Activated naive CD4-positive, alpha-beta T cell treated with anti-CD3 and anti-CD28 coated beads, Interleukin-2, amount 50 U/mL, for 72 hours (primary cell): ENCODE measurements at regions not wholly inside any gene's neighbourhood (a gene's known extent, or its start where the extent isn't known, plus 50 kb on each side); places are given as distances from the start of the nearest gene placed in this dataset.
"Not testable (repeated sequence)": the region's sequence is repeated elsewhere in the genome, so short reads cannot be mapped to it uniquely, and the experiment has no call there.

ENCODE experiments used
- ATAC-seq, 2 donors: fragments of 150-1000 bp; cut with Tn5 transposase; 2 replicates each; pipeline ENCODE4 v1.10.0; 2021; ENCODE audit warnings: mild to moderate bottlenecking in 2 of 2, moderate library complexity in 2 of 2
- DNase-seq, 2 donors: peaks; one replicate each; pipeline ENCODE4 v3.0.0; 2021 to 2022; ENCODE audit warnings: low spot score in 2 of 2
- H3K27ac Mint-ChIP-seq, 2 donors: one replicate each; pipeline ENCODE4 v1.8.0; 2022; ENCODE audit warnings: mild to moderate bottlenecking in 2 of 2, mixed read lengths in 2 of 2
- H3K36me3 Mint-ChIP-seq, 2 donors: one replicate each; pipeline ENCODE4 v1.8.0; 2022; ENCODE audit warnings: mixed read lengths in 2 of 2
- H3K9me3 Mint-ChIP-seq, 2 donors: one replicate each; pipeline ENCODE4 v1.8.0; 2022; ENCODE audit warnings: mixed read lengths in 2 of 2

- Mint-ChIP-seq H3K36me3 (no peaks in the 10 kb centered on the region), H3K27ac (no peak overlapping the region), H3K9me3 (no peaks in the 10 kb centered on the region)
- DNase-seq = no peak
- no peak for ATAC-seq
Measured at GRCh38 chr2:55776966-55777365, 83.3 kb upstream of the PNPT1 start.

- Mint-ChIP-seq H3K36me3 (no peaks in the 10 kb centered on the region), H3K27ac (no peak overlapping the region), H3K9me3 (no peaks in the 10 kb centered on the region)
- DNase-seq (no peak), ATAC-seq (no peak)
Measured at GRCh38 chr2:55776479-55776878, 82.8 kb upstream of the PNPT1 start.

- DNase-seq (no peak), ATAC-seq (no peak)
- no peak overlapping the region for H3K27ac Mint-ChIP-seq
- H3K36me3 Mint-ChIP-seq = no peaks in the 10 kb centered on the region
- no peaks in the 10 kb centered on the region for H3K9me3 Mint-ChIP-seq
Measured at GRCh38 chr2:55775828-55776227, 82.2 kb upstream of the PNPT1 start.

- H3K27ac Mint-ChIP-seq, H3K36me3 Mint-ChIP-seq, ATAC-seq, DNase-seq, H3K9me3 Mint-ChIP-seq: not testable (repeated sequence)
Measured at GRCh38 chr2:55773651-55774050, 80.0 kb upstream of the PNPT1 start.

GRCh38 chr2:55772109-55772980 is 78.7 kb upstream of the PNPT1 start:
- Mint-ChIP-seq H3K27ac (no peak overlapping the region), H3K36me3 (no peaks in the 10 kb centered on the region), H3K9me3 (no peaks in the 10 kb centered on the region)
- ATAC-seq (no peak), DNase-seq (no peak)

- Mint-ChIP-seq H3K27ac (no peak overlapping the region), H3K9me3 (no peaks in the 10 kb centered on the region), H3K36me3 (no peaks in the 10 kb centered on the region)
- DNase-seq (no peak), ATAC-seq (no peak)
Measured at GRCh38 chr2:55771612-55772011, 78.0 kb upstream of the PNPT1 start.

GRCh38 chr2:55768991-55769390 is 75.3 kb upstream of the PNPT1 start:
- DNase-seq = no peak
- no peaks in the 10 kb centered on the region for H3K9me3 Mint-ChIP-seq

GRCh38 chr2:55766947-55767346 is 73.3 kb upstream of the PNPT1 start:
- Mint-ChIP-seq H3K9me3 (no peaks in the 10 kb centered on the region), H3K36me3 (no peaks in the 10 kb centered on the region), H3K27ac (no peak overlapping the region)
- no peak for ATAC-seq
- no peak for DNase-seq

More at GRCh38 chr2:55768991-55769390, 75.3 kb upstream of the PNPT1 start:
- no peak for ATAC-seq
- no peaks in the 10 kb centered on the region for H3K36me3 Mint-ChIP-seq
- H3K27ac Mint-ChIP-seq = no peak overlapping the region

GRCh38 chr2:55765708-55766107 is 72.1 kb upstream of the PNPT1 start:
- not testable (repeated sequence) for H3K36me3 Mint-ChIP-seq, H3K27ac Mint-ChIP-seq, H3K9me3 Mint-ChIP-seq, DNase-seq, ATAC-seq

- H3K9me3 Mint-ChIP-seq = no peaks in the 10 kb centered on the region
- H3K27ac Mint-ChIP-seq = no peak overlapping the region
- DNase-seq = no peak
- ATAC-seq = no peak
- no peaks in the 10 kb centered on the region for H3K36me3 Mint-ChIP-seq
Measured at GRCh38 chr2:55763721-55764120, 70.1 kb upstream of the PNPT1 start.

GRCh38 chr2:55761526-55761925 is 67.9 kb upstream of the PNPT1 start:
- no peak overlapping the region for H3K27ac Mint-ChIP-seq
- H3K36me3 Mint-ChIP-seq = no peaks in the 10 kb centered on the region
- DNase-seq (no peak), ATAC-seq (no peak)
- no peaks in the 10 kb centered on the region for H3K9me3 Mint-ChIP-seq

GRCh38 chr2:55761024-55761423 is 67.4 kb upstream of the PNPT1 start:
- DNase-seq (no peak), ATAC-seq (no peak)
- no peaks in the 10 kb centered on the region for H3K36me3 Mint-ChIP-seq
- H3K27ac Mint-ChIP-seq = no peak overlapping the region
- no peaks in the 10 kb centered on the region for H3K9me3 Mint-ChIP-seq

- Mint-ChIP-seq H3K36me3 (no peaks in the 10 kb centered on the region), H3K27ac (no peak overlapping the region), H3K9me3 (no peaks in the 10 kb centered on the region)
- no peak for ATAC-seq
- DNase-seq = no peak
Measured at GRCh38 chr2:55760125-55760524, 66.5 kb upstream of the PNPT1 start.

- ATAC-seq (no peak), DNase-seq (no peak)
- no peak overlapping the region for H3K27ac Mint-ChIP-seq
- no peaks in the 10 kb centered on the region for H3K9me3 Mint-ChIP-seq
- no peaks in the 10 kb centered on the region for H3K36me3 Mint-ChIP-seq
Measured at GRCh38 chr2:55759271-55759921, 65.8 kb upstream of the PNPT1 start.

GRCh38 chr2:55751966-55752365 is 58.3 kb upstream of the PNPT1 start:
- H3K9me3 Mint-ChIP-seq = no peaks in the 10 kb centered on the region
- DNase-seq (no peak), ATAC-seq (no peak)
- H3K27ac Mint-ChIP-seq = no peak overlapping the region
- no peaks in the 10 kb centered on the region for H3K36me3 Mint-ChIP-seq

- Mint-ChIP-seq H3K27ac (no peak overlapping the region), H3K36me3 (no peaks in the 10 kb centered on the region), H3K9me3 (no peaks in the 10 kb centered on the region)
- DNase-seq (no peak), ATAC-seq (peak in 1 of 2 donors; percentile 34)
Measured at GRCh38 chr2:55743583-55743982, 49.9 kb upstream of the PNPT1 start.
